Peyer's patch (tissue), 4 donors: ENCODE measurements at regions not wholly inside any gene's neighbourhood (a gene's known extent, or its start where the extent isn't known, plus 50 kb on each side); places are given as distances from the start of the nearest gene placed in this dataset.

Experiments
- CTCF ChIP-seq, 6 experiments: fragments of 450-650 bp in 4 of 6; fragments of 200-600 bp in 2 of 6; sonication (generic) in 1 of 6; IDR thresholded peaks; one replicate each; pipeline ENCODE4 v1.5.1; 2017 to 2019; ENCODE audit warnings: antibody characterized with exemption in 6 of 6, mild to moderate bottlenecking in 3 of 6, moderate library complexity in 1 of 6
- POLR2A ChIP-seq, 2 donors: fragments of 450-650 bp; IDR thresholded peaks; one replicate each; pipeline ENCODE4 v1.5.1; 2017; ENCODE audit warnings: antibody characterized with exemption in 2 of 2, mild to moderate bottlenecking in 2 of 2, moderate library complexity in 2 of 2

GRCh38 chr13:65768545-65768944, 1461.6 kb downstream of the PCDH9 start:
- TF ChIP-seq POLR2A (IDR thresholded peaks at IDR 0.05) (no peak), CTCF (IDR thresholded peaks at IDR 0.05) (no peak)
